NCI-H146 treated with DMSO at 0.1 percent for 48 hours (cell line): ENCODE measurements at regions not wholly inside any gene's neighbourhood (a gene's known extent, or its start where the extent isn't known, plus 50 kb on each side); places are given as distances from the start of the nearest gene placed in this dataset.
"Not testable (repeated sequence)": the region's sequence is repeated elsewhere in the genome, so short reads cannot be mapped to it uniquely, and the experiment has no call there.

ENCODE experiments used
- DNase-seq: peaks from one replicate; lab custom pipeline; 2025; ENCODE audit not compliant: unreplicated experiment; lab: John Stamatoyannopoulos, UW

DNA sequence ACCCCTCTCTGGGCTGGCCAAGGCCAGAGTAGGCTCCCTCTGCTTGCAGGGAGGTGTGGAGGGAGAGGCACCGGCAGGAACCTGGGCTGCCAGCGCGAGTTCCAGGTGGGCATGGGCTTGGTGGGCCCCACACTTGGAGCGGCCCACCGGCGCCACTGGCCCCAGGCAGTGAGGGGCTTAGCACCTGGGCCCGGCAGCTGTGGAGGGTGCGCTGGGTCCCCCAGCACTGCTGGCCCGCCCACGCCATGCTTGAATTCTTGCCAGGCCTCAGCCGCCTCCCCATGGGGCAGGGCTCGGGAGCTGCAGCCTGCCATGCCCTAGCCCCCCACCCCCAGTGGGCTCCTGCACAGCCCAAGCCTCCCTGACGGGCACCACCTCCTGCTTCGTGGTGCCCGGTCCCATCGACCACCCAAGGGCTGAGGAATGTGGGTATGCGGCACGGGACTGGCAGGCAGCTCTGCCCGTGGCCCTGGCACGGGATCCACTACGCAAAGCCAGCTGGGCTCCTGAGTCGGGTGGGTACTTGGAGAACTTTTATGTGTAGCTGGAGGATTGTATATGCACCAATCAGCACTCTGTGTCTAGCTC lies 1648.0 kb downstream of the OLFM4 start:
- no peak for DNase-seq

GRCh38 chr13:54682184-54682583 lies 1653.6 kb downstream of the OLFM4 start:
- DNase-seq: no peak

GRCh38 chr13:54687173-54687572 lies 1658.6 kb downstream of the OLFM4 start:
- no peak for DNase-seq

DNA sequence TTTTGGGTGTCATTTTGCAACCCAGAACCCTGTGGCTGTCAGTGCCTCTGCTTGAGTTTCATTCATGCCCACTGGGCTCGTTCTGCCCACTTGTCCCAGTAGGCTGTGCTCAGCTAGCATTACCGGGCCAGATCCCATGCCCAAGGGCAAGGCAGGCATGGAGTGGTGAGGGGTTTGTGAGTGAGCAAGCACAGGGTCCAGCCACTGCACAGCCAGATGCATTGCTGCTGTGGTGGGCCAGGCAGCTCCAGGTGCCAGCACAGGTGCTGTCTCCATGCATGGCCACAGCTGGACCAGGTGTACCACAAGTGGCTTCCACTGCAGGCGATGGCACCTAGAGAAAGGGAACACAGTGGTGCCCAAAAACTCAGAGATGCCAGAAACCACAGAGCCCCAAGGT lies 1671.2 kb downstream of the OLFM4 start:
- no peak for DNase-seq

DNA sequence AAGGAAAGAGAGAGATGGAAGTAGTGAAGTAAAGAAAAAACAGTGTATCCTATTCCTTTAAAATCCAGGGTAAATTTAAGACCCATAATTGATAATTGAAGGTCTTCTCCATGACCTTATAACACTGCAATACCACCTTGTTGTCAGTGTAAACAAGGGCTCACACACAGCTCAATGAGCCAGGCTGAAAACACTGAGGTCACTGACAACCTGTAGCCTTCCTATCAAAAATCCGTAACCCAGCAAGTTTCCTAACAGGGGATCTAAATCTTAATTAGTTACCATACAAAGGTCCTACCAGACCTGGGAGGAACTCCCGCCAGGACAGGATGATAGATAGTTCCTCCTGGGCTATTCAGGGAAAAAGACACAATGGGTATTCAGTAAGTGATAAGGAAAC lies 1677.1 kb downstream of the OLFM4 start:
- no peak for DNase-seq

DNA sequence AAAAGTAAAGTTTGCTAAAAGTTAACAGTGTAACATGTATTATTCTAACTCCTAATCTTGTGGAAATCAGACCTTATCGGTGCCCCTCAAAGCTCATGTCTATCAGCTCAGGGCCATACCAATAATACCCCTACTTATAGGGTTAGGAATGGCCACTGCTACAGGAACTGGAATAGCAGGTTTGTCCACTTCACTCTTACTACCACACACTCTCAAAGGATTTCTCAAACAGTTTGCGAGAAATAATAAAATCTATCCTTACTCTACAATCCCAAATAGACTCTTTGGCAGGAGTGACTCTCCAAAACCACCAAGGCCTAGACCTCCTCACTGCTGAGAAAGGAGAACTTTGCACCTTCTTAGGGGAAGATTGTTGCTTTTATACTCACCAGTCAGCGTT lies 1677.7 kb downstream of the OLFM4 start:
- DNase-seq: no peak

GRCh38 chr13:54709546-54709945 lies 1680.9 kb downstream of the OLFM4 start:
- DNase-seq: no peak

DNA sequence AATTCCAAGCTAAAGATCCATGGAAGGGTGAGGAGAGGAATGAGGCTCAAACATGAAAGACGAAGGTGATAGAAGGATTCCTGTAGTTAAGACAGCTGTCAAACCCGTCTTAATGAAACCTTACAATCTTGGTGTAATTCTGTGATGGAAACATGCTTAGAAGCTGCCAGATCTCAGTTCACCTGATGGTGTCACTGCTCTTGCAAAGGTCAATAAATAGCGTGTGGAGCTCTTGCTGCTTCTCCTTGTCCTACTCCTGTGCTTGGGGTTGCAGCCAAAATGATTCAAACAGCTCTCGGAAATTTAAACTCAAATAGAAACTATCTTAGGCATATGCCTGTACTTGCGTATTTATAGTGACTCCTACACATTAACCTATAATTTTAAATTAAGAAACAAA lies 1705.0 kb downstream of the OLFM4 start:
- DNase-seq: peak; percentile 2

- DNase-seq: not testable (repeated sequence)
These were observed 1708.6 kb downstream of the OLFM4 start for GRCh38 chr13:54737211-54737610.

- DNase-seq: no peak
These were observed 1714.4 kb downstream of the OLFM4 start for GRCh38 chr13:54742984-54743383.

GRCh38 chr13:54744747-54745146 lies 1716.1 kb downstream of the OLFM4 start:
- no peak for DNase-seq

GRCh38 chr13:54750521-54750920 lies 1721.9 kb downstream of the OLFM4 start:
- DNase-seq: no peak

GRCh38 chr13:54758795-54759194 lies 1730.2 kb downstream of the OLFM4 start:
- DNase-seq: no peak

DNA sequence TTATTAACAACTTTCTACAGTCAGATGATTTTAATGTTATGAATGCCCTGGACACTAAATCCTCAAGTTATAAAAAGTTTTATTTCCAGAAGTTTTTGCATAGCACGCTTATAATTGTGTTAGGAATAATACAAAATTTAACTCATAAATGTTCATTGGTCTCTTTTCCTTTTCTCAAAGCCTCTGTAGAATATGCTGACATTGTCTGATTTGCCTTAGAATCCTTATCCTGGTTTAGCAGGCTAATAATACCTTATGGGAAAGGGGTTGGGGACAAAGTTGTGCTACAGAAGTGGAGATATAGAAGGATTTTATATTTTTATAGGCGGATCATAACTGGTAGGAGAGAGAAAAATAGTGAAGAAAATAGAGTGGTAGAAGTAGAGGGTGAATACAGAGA lies 1739.6 kb downstream of the OLFM4 start:
- no peak for DNase-seq

GRCh38 chr13:54775501-54776191 lies 1747.0 kb downstream of the OLFM4 start:
- DNase-seq: no peak

DNA sequence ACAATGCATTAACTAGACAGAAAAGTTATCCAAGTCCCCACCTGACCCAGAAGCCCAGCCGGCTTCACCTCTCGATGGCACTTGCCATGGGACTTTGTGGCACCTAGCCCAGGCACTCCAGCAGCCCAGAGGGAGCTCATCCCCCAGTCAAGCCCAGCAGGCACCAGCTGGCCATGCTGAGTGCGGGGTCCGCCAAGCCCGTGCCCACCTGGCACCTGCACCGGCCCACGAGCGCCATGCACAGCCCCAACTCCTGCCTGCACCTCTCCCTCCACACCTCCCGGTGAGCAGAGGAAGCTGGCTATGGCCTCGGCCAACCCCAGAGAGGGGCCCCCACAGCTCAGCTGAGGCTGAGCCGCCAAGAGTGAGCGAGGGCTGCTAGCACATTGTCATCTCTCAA lies 1759.1 kb downstream of the OLFM4 start:
- no peak for DNase-seq

GRCh38 chr13:54799621-54800226 lies 1771.1 kb downstream of the OLFM4 start:
- DNase-seq: no peak

DNA sequence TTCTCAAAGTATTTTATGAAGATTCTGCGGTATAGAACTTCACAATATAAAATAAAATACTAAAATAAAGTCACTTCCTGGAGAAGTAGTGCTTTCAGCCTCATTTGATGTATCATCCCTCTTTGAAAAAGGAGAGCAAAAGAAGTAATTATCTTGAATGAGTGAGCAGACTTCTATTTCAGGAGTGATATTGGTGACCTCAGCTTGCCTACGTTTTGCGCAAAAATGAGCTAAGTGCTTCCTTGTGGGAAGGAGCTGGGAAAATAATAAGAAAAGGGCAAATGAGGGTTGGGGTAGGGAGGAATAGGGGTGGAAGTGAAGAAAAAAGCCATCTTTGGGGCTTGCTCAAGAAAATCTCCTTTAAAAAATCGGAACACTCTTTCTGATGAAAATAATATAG lies 1773.6 kb downstream of the OLFM4 start:
- DNase-seq: no peak

DNA sequence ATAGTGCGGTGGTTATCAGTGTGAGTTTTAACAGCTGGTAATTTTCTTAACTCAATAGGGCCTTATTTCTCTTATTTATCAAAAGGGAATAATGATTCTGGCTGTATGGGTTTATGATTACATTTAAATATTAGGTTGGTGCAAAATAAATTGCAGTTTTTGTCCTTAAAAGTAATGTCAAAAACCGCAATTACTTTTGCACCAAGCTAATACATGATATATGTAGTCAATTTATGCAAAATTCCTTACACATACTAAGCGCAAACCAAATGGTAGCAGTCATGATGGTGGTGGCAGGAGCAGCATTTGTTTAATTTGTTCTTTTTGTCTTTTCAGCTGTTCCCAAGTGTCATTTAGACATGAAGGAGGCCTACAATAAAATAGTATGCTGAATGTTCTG lies 1777.1 kb downstream of the OLFM4 start:
- DNase-seq: no peak

GRCh38 chr13:54821938-54822470 lies 1793.4 kb downstream of the OLFM4 start:
- DNase-seq: not testable (repeated sequence)

- not testable (repeated sequence) for DNase-seq
These were observed 1800.9 kb downstream of the OLFM4 start for GRCh38 chr13:54829391-54830068.

GRCh38 chr13:54836273-54836672 lies 1807.7 kb downstream of the OLFM4 start:
- DNase-seq: no peak
